H1 (cell line): ENCODE measurements at regions not wholly inside any gene's neighbourhood (a gene's known extent, or its start where the extent isn't known, plus 50 kb on each side); places are given as distances from the start of the nearest gene placed in this dataset.

Source experiments
- CTCF ChIA-PET: fragments of 300-600 bp; sonication (Branson Sonifier 250); formaldehyde crosslinking; loops from one replicate; lab custom pipeline; 2021; ENCODE audit not compliant: partially characterized antibody; lab: Charles Lee
- POLR2A ChIA-PET: fragments of 300-600 bp; sonication (Branson Sonifier 250); formaldehyde crosslinking; loops from one replicate; lab custom pipeline; 2021; ENCODE audit warnings: inconsistent platforms; ENCODE audit not compliant: partially characterized antibody; lab: Charles Lee
- DNase-seq, 2 experiments: peaks; one replicate each; pipeline versions ENCODE4 v3.0.0 to v3.0.0-alpha.2; 2010 to 2022; ENCODE audit warnings: low spot score in 2 of 2, low read depth in 1 of 2, mixed read lengths in 1 of 2
- FAIRE-seq: peaks from 2 replicates; lab custom pipeline; 2011; peaks lifted over from hg19 to GRCh38; lab: Jason Lieb, UNC
- H2AFZ ChIP-seq: 2 replicates; pipeline ENCODE4 v1.8.1; 2012; ENCODE audit warnings: low read length, inconsistent platforms
- H2AK5ac ChIP-seq: 2 replicates; pipeline ENCODE4 v1.6.1; 2013; ENCODE audit warnings: low read depth, low read length
- H2BK120ac ChIP-seq: replicated peaks from 2 replicates; pipeline ENCODE3; 2013; ENCODE audit warnings: low read depth, low read length, inconsistent platforms
- H2BK12ac ChIP-seq: 2 replicates; pipeline ENCODE4 v1.6.1; 2013; ENCODE audit warnings: low read depth, low read length
- H2BK15ac ChIP-seq: 2 replicates; pipeline ENCODE4 v1.6.1; 2013; ENCODE audit warnings: low read length
- H2BK20ac ChIP-seq: 2 replicates; pipeline ENCODE4 v1.6.1; 2013; ENCODE audit warnings: low read length
- H2BK5ac ChIP-seq: 2 replicates; pipeline ENCODE4 v1.6.1; 2013; ENCODE audit warnings: low read depth, low read length
- H3K14ac ChIP-seq: 2 replicates; pipeline ENCODE4 v1.6.1; 2013; ENCODE audit warnings: inconsistent platforms; ENCODE audit not compliant: insufficient read length
- H3K18ac ChIP-seq: 2 replicates; pipeline ENCODE4 v1.6.1; 2013; ENCODE audit warnings: low read length; ENCODE audit errors: extremely low read depth
- H3K23ac ChIP-seq: 2 replicates; pipeline ENCODE4 v1.6.1; 2013; ENCODE audit warnings: inconsistent platforms; ENCODE audit not compliant: insufficient read length
- H3K23me2 ChIP-seq: 2 replicates; pipeline ENCODE4 v1.6.1; 2013; ENCODE audit warnings: low read depth, low read length
- H3K27ac ChIP-seq: 2 replicates; pipeline ENCODE4 v1.6.1; 2011; ENCODE audit warnings: low read depth, low read length, inconsistent platforms
- H3K27me3 ChIP-seq, 4 experiments: replicated peaks in 1 of 4; 1 replicate in 1 of 4; 2 replicates in 3 of 4; pipeline versions ENCODE4 v1.6.1 to v1.8.1; 2011 to 2013; ENCODE audit warnings: low read length in 3 of 4, mild to moderate bottlenecking in 3 of 4, inconsistent platforms in 2 of 4, mixed read lengths in 2 of 4, moderate library complexity in 1 of 4; ENCODE audit not compliant: control insufficient read depth in 3 of 4, insufficient read depth in 3 of 4; ENCODE audit errors: extremely low read depth in 1 of 4
- H3K36me3 ChIP-seq, 4 experiments: 2 replicates each; pipeline versions ENCODE4 v1.6.1 to v1.8.1; 2011 to 2013; ENCODE audit warnings: mild to moderate bottlenecking in 4 of 4, low read length in 3 of 4, moderate library complexity in 2 of 4, control low read depth in 1 of 4, inconsistent platforms in 1 of 4; ENCODE audit not compliant: insufficient read depth in 4 of 4, control insufficient read depth in 2 of 4
- H3K4ac ChIP-seq: replicated peaks from 2 replicates; pipeline ENCODE3; 2013; ENCODE audit warnings: low read length, low read depth, mixed read lengths, inconsistent platforms; ENCODE audit not compliant: insufficient read length
- H3K4me1 ChIP-seq, 4 experiments: replicated peaks in 1 of 4; 1 replicate in 1 of 4; 2 replicates in 3 of 4; pipeline versions ENCODE4 v1.6.1 to v1.8.1; 2011 to 2013; ENCODE audit warnings: low read length in 3 of 4, inconsistent platforms in 2 of 4, mixed read lengths in 1 of 4; ENCODE audit not compliant: insufficient read depth in 4 of 4, control insufficient read depth in 3 of 4
- H3K4me2 ChIP-seq, 2 experiments: 2 replicates each; pipeline versions ENCODE4 v1.6.1 to v1.8.1; 2011 to 2013; ENCODE audit warnings: low read depth in 2 of 2, low read length in 2 of 2, control low read depth in 1 of 2, inconsistent platforms in 1 of 2, mild to moderate bottlenecking in 1 of 2; ENCODE audit not compliant: insufficient read depth in 1 of 2
- H3K4me3 ChIP-seq, 4 experiments: fragments of 200-600, 300-600 bp in 1 of 4; sonication (generic), shearing (Covaris generic), sonication (Bioruptor Twin) in 1 of 4; 2 replicates each; pipeline versions ENCODE4 v1.5.1 to v1.8.1; 2011 to 2016; ENCODE audit warnings: low read length in 4 of 4, low read depth in 3 of 4, control low read depth in 2 of 4, inconsistent platforms in 2 of 4, mild to moderate bottlenecking in 2 of 4, mixed read lengths in 1 of 4, moderate library complexity in 1 of 4; ENCODE audit not compliant: insufficient read depth in 2 of 4; ENCODE audit errors: extremely low read depth in 1 of 4
- H3K56ac ChIP-seq: replicated peaks from 2 replicates; pipeline ENCODE3; 2013; ENCODE audit warnings: low read depth, mild to moderate bottlenecking, mixed read lengths, low read length, inconsistent platforms; ENCODE audit not compliant: insufficient read length
- H3K79me1 ChIP-seq: 2 replicates; pipeline ENCODE4 v1.6.1; 2013; ENCODE audit warnings: low read depth, low read length, control low read depth
- H3K79me2 ChIP-seq, 2 experiments: 2 replicates each; pipeline versions ENCODE4 v1.6.1 to v1.8.1; 2012 to 2013; ENCODE audit warnings: low read length in 2 of 2, mild to moderate bottlenecking in 2 of 2, inconsistent platforms in 1 of 2; ENCODE audit not compliant: insufficient read depth in 2 of 2, control insufficient read depth in 1 of 2
- H3K9ac ChIP-seq, 4 experiments: replicated peaks in 1 of 4; 1 replicate in 1 of 4; 2 replicates in 3 of 4; pipeline versions ENCODE4 v1.6.1 to v1.8.1; 2011 to 2013; ENCODE audit warnings: low read depth in 3 of 4, low read length in 3 of 4, control low read depth in 2 of 4, mild to moderate bottlenecking in 2 of 4, moderate library complexity in 2 of 4, inconsistent platforms in 1 of 4; ENCODE audit errors: extremely low read depth in 1 of 4
- H3K9me3 ChIP-seq, 2 experiments: 2 replicates each; pipeline versions ENCODE4 v1.6.1 to v1.8.1; 2012 to 2013; ENCODE audit warnings: mild to moderate bottlenecking in 2 of 2, moderate library complexity in 2 of 2, control low read depth in 1 of 2, inconsistent platforms in 1 of 2, low read depth in 1 of 2, low read length in 1 of 2, mixed read lengths in 1 of 2; ENCODE audit not compliant: insufficient read depth in 2 of 2
- H4K20me1 ChIP-seq, 2 experiments: replicated peaks in 1 of 2; 2 replicates each; pipeline versions ENCODE3 to v1.8.1; 2011 to 2013; ENCODE audit warnings: inconsistent platforms in 2 of 2, low read length in 2 of 2, mild to moderate bottlenecking in 1 of 2; ENCODE audit not compliant: insufficient read depth in 2 of 2, control insufficient read depth in 1 of 2
- H4K5ac ChIP-seq: 2 replicates; pipeline ENCODE4 v1.6.1; 2013; ENCODE audit warnings: low read length, low read depth, mixed read lengths, inconsistent platforms; ENCODE audit not compliant: insufficient read length
- H4K8ac ChIP-seq: 2 replicates; pipeline ENCODE4 v1.8.0; 2013; ENCODE audit warnings: mild to moderate bottlenecking, moderate library complexity, low read length, inconsistent platforms; ENCODE audit not compliant: insufficient read depth; ENCODE audit errors: extremely low read depth
- H4K91ac ChIP-seq: replicated peaks from 2 replicates; pipeline ENCODE3; 2013; ENCODE audit warnings: low read length, mixed read lengths, inconsistent platforms; ENCODE audit not compliant: insufficient read length
- ASH2L ChIP-seq: fragments of 200-600, 300-600 bp; sonication (generic); IDR thresholded peaks from one replicate; pipeline ENCODE4 v1.7.1; 2017; ENCODE audit warnings: low read length
- BCL11A ChIP-seq, 2 experiments: IDR thresholded peaks; one replicate each; pipeline ENCODE4 v1.6.1; 2011; ENCODE audit warnings: low read depth in 2 of 2, low read length in 2 of 2, mild to moderate bottlenecking in 2 of 2
- CBX8 ChIP-seq: fragments of 300-800, 300-1000 bp; sonication (generic); IDR thresholded peaks from 2 replicates; pipeline ENCODE4 v1.7.1; 2016; ENCODE audit warnings: low read depth, low read length, borderline replicate concordance
- CTBP2 ChIP-seq: IDR thresholded peaks from 2 replicates; pipeline ENCODE4 v1.7.0; 2011; ENCODE audit warnings: borderline replicate concordance, mild to moderate bottlenecking, moderate library complexity, mixed read lengths, low read length; ENCODE audit not compliant: insufficient read depth, insufficient read length
- EGR1 ChIP-seq: IDR thresholded peaks from 2 replicates; pipeline ENCODE4 v1.6.1; 2011; ENCODE audit warnings: low read depth, low read length, borderline replicate concordance
- JUND ChIP-seq: IDR thresholded peaks from 2 replicates; pipeline ENCODE4 v1.6.1; 2011; ENCODE audit warnings: mild to moderate bottlenecking, improper control_type of control experiment, low read length
- NRF1 ChIP-seq: IDR thresholded peaks from 2 replicates; pipeline ENCODE4 v1.6.1; 2011; ENCODE audit warnings: mild to moderate bottlenecking, low read depth, low read length, improper control_type of control experiment
- RBBP5 ChIP-seq: IDR thresholded peaks from 2 replicates; pipeline ENCODE4 v1.7.1; 2012; ENCODE audit warnings: low read depth, mild to moderate bottlenecking, inconsistent platforms, low read length, moderate library complexity, borderline replicate concordance
- RNF2 ChIP-seq: fragments of 200-900, 300-1000 bp; sonication (generic); IDR thresholded peaks from 2 replicates; pipeline ENCODE4 v1.7.1; 2016; ENCODE audit warnings: borderline replicate concordance, low read depth, mild to moderate bottlenecking, antibody characterized with exemption, low read length; ENCODE audit not compliant: poor library complexity, severe bottlenecking; ENCODE audit errors: missing control alignments
- SP1 ChIP-seq: IDR thresholded peaks from 2 replicates; pipeline ENCODE4 v1.6.1; 2011; ENCODE audit warnings: low read depth, low read length
- WGBS, 2 experiments: shearing (Covaris generic) in 1 of 2; methylation state at CpG; one replicate each; pipeline versions ENCODE4 v1.1.6 to v1.1.7; 2013 to 2015; ENCODE audit warnings: low lambda C conversion rate in 2 of 2, mixed read lengths in 2 of 2, inconsistent platforms in 1 of 2, low coverage in 1 of 2, missing lambda C conversion rate in 1 of 2; ENCODE audit not compliant: insufficient replicate concordance in 2 of 2, insufficient coverage in 1 of 2, insufficient read length in 1 of 2; ENCODE audit errors: extremely low coverage in 1 of 2, missing lambda C conversion rate in 1 of 2; 5-methylcytosine and 5-hydroxymethylcytosine counted together

DNA sequence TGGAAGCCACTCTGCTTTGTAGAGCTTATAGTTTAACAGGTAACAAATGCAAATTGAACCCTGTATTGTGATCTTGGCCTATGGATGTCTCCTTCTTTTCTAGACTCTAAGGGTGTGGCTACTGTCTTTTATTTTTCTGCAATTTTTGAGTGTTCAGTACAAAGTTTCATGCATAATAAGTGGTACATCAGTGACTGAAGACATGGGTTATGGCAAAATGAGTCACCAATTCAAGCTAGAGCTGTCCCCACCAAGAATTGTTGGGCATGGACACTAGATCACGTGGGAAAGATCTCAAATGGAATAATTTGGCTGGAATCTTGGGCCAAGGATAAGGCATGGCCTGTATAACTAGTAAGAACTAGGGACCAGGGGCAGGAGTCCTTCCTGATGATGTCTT is 228.4 kb upstream of the N4BP1 start:
- ChIA-PET CTCF (interaction anchor here (0.7 to 1.2 kb wide), 4 partner anchors 9 to 512 kb away, joined by 3 read pairs; no protein-coding TSS in a partner anchor), POLR2A (no interaction called here)
- H3K4me2 ChIP-seq: no peak overlapping the region
- no peak overlapping the region for H3K4me3 ChIP-seq
- H4K8ac ChIP-seq: no peak overlapping the region
- no peak overlapping the region for H4K5ac ChIP-seq
- H3K23ac ChIP-seq: no peak overlapping the region
- H3K27ac ChIP-seq: no peak overlapping the region
- DNase-seq (no peak), FAIRE-seq (no peak)
- H4K20me1 ChIP-seq: no peaks in the 10 kb centered on the region
- no peak overlapping the region for H2BK5ac ChIP-seq
- no peaks in the 10 kb centered on the region for H3K79me1 ChIP-seq
- no peak overlapping the region for H2AFZ ChIP-seq
- H2BK20ac ChIP-seq: no peak overlapping the region
- no peaks in the 10 kb centered on the region for H3K9me3 ChIP-seq
- H3K4me1 ChIP-seq: no peaks in the 10 kb centered on the region
- H3K14ac ChIP-seq: no peak overlapping the region
- no peak overlapping the region for H3K18ac ChIP-seq
- H3K79me2 ChIP-seq: no peaks in the 10 kb centered on the region
- no peak overlapping the region for H3K4ac ChIP-seq
- H2AK5ac ChIP-seq: no peak overlapping the region
- no peak overlapping the region for H3K56ac ChIP-seq
- no peaks in the 10 kb centered on the region for H3K23me2 ChIP-seq
- no peak overlapping the region for H4K91ac ChIP-seq
- TF ChIP-seq NRF1 (no peak), JUND (no peak), SP1 (no peak), BCL11A (IDR thresholded peaks at IDR 0.05; ENCODE audit: low read depth in 2 of 2, low read length in 2 of 2) (no peak), EGR1 (no peak), CBX8 (no peak), RBBP5 (no peak), CTBP2 (no peak), ASH2L (no peak), RNF2 (no peak)
- H2BK120ac ChIP-seq: no peak overlapping the region
- H3K36me3 ChIP-seq: no peaks in the 10 kb centered on the region
- no peaks in the 10 kb centered on the region for H3K27me3 ChIP-seq
- WGBS, 2 experiments: 92% methylated on average over 1 of the region's 1 CpG; no CpG with 5 or more reads in 1 of the 2 experiments
- no peak overlapping the region for H3K9ac ChIP-seq
- H2BK15ac ChIP-seq: no peak overlapping the region
- H2BK12ac ChIP-seq: no peak overlapping the region
